Prostate gland (tissue), 2 donors: ENCODE measurements at regions not wholly inside any gene's neighbourhood (a gene's known extent, or its start where the extent isn't known, plus 50 kb on each side); places are given as distances from the start of the nearest gene placed in this dataset.

Source experiments
- DNase-seq: peaks from one replicate; pipeline ENCODE4 v3.0.0-alpha.2; 2019; ENCODE audit warnings: low spot score
- H3K27ac ChIP-seq, 2 donors: fragments of 200-600 bp; sonication (generic); 2 replicates each; pipeline ENCODE4 v1.5.1; 2017 to 2019
- H3K27me3 ChIP-seq: fragments of 200-600 bp; sonication (generic); replicated peaks from 2 replicates; pipeline ENCODE4 v1.5.1; 2019; ENCODE audit not compliant: insufficient read depth
- H3K36me3 ChIP-seq, 2 donors: fragments of 200-600 bp; sonication (generic); 1 replicate in 1 of 2; 2 replicates in 1 of 2; pipeline versions ENCODE4 v1.5.1 to v1.8.1; 2017 to 2019
- H3K4me1 ChIP-seq: fragments of 200-600 bp; sonication (generic); replicated peaks from 2 replicates; pipeline ENCODE4 v1.5.1; 2019
- H3K4me3 ChIP-seq, 2 donors: fragments of 200-600 bp; sonication (generic); 2 replicates each; pipeline ENCODE4 v1.5.1; 2017 to 2019
- H3K9me3 ChIP-seq: fragments of 200-600 bp; sonication (generic); 2 replicates; pipeline ENCODE4 v1.5.1; 2017
- POLR2A ChIP-seq: fragments of 450-650 bp; IDR thresholded peaks from one replicate; pipeline ENCODE4 v1.6.1; 2016; ENCODE audit warnings: antibody characterized with exemption, mild to moderate bottlenecking
- POLR2AphosphoS5 ChIP-seq: sonication (generic); formaldehyde crosslinking; IDR thresholded peaks from one replicate; pipeline ENCODE4 v1.6.1; 2017; ENCODE audit warnings: antibody characterized with exemption
- WGBS: methylation state at CpG from one replicate; pipeline ENCODE4 v1.1.5; 2018; 5-methylcytosine and 5-hydroxymethylcytosine counted together
- intact Hi-C: fragments of 100-400 bp; cut with DNase I; formaldehyde crosslinking; loops from one replicate; pipeline ENCODE4 v1.14.2; 2022
- TF ChIP-seq, protein P1 (sequence below), 4 experiments: fragments of 200-600 bp in 2 of 4; fragments of 450-650 bp in 2 of 4; sonication (generic) in 2 of 4; IDR thresholded peaks; 1 replicate in 3 of 4; 2 replicates in 1 of 4; pipeline ENCODE4 v1.5.1; 2016 to 2019; ENCODE audit warnings: antibody characterized with exemption in 4 of 4, mild to moderate bottlenecking in 2 of 4, moderate library complexity in 2 of 4

DNA sequence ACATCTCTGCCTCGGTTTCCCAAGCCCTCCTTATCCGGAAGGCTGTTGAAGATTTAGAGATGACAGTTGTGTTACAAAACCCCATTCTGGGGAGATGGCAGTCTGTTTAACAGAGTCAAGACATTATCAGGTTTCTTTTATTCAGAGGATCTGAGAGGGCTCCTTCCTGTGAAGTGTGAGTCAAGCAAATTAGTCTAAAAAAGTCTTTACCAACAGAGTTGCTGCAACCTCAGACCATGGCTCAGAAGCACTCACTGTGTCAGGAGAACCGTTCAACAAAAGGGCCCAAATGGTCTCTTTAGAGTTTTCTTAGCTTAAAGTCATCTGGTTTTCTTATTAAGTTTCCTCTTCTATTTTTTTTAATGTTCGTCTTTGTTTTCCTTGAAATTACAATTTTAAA lies 717.8 kb downstream of the EPM2A start:
- WGBS = 47% methylated on average over 4 of the region's 4 CpGs
- Histone ChIP-seq H3K36me3 (no peaks in the 10 kb centered on the region), H3K27ac (no peak overlapping the region), H3K27me3 (no peaks in the 10 kb centered on the region), H3K4me1 (no peaks in the 10 kb centered on the region), H3K9me3 (no peaks in the 10 kb centered on the region), H3K4me3 (no peak overlapping the region)
- intact Hi-C loops = no loop called here
- TF ChIP-seq, protein P1, sequence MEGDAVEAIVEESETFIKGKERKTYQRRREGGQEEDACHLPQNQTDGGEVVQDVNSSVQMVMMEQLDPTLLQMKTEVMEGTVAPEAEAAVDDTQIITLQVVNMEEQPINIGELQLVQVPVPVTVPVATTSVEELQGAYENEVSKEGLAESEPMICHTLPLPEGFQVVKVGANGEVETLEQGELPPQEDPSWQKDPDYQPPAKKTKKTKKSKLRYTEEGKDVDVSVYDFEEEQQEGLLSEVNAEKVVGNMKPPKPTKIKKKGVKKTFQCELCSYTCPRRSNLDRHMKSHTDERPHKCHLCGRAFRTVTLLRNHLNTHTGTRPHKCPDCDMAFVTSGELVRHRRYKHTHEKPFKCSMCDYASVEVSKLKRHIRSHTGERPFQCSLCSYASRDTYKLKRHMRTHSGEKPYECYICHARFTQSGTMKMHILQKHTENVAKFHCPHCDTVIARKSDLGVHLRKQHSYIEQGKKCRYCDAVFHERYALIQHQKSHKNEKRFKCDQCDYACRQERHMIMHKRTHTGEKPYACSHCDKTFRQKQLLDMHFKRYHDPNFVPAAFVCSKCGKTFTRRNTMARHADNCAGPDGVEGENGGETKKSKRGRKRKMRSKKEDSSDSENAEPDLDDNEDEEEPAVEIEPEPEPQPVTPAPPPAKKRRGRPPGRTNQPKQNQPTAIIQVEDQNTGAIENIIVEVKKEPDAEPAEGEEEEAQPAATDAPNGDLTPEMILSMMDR (IDR thresholded peaks at IDR 0.05) = no peak
- TF ChIP-seq POLR2A (no peak), POLR2AphosphoS5 (no peak)
- no peak for DNase-seq

DNA sequence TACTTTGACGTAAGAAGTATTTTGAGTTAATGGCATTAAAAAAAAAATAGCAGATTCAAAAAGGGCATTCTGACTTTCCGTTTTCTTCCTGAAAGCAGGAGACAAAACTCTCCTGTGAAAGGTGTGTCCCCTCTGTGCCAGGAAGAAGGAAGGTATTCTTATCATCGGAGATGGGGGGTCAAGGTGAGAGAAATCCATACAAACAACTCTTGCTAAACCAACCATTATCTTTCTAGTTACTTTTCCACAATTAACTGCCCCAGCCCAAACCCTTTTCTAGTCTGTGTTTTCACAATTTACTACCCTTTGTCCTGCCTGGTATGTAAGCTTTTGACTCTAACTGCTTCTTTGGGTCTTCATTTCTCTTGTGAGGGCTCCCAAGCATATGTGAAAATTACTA lies 717.3 kb downstream of the EPM2A start:
- 91% methylated on average over 3 of the region's 3 CpGs for WGBS
- H3K4me3 ChIP-seq = no peak overlapping the region
- no peaks in the 10 kb centered on the region for H3K4me1 ChIP-seq
- intact Hi-C loops = no loop called here
- H3K36me3 ChIP-seq = no peaks in the 10 kb centered on the region
- no peak for TF ChIP-seq POLR2A
- no peak for TF ChIP-seq POLR2AphosphoS5
- TF ChIP-seq, protein P1 (IDR thresholded peaks at IDR 0.05) = no peak
- DNase-seq = no peak
- H3K9me3 ChIP-seq = no peaks in the 10 kb centered on the region
- no peak overlapping the region for H3K27ac ChIP-seq
- H3K27me3 ChIP-seq = no peaks in the 10 kb centered on the region

DNA sequence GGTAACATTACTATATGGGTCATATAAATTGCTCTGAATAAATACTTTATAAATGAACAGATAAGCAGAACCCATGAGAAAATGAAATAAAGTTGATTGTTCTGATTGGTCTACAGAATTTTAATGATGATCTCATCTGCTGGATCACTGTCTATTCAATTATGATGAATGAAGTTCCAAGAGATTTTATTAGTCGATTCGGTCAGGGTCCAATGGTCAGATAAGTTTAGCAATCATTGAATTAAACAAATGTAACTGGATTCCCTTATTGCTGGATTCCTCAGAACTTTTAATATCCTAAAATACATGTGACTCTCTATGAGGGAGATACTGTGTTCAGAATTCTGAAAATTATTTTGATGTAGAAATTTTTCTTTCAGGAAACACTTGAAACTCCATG lies 715.2 kb downstream of the EPM2A start:
- WGBS = 92% methylated on average over 2 of the region's 2 CpGs
- no peak overlapping the region for H3K4me3 ChIP-seq
- H3K36me3 ChIP-seq = no peaks in the 10 kb centered on the region
- no peak for TF ChIP-seq POLR2A
- TF ChIP-seq POLR2AphosphoS5 = no peak
- TF ChIP-seq, protein P1 (IDR thresholded peaks at IDR 0.05) = no peak
- no peak for DNase-seq
- H3K4me1 ChIP-seq = no peaks in the 10 kb centered on the region
- no peaks in the 10 kb centered on the region for H3K27me3 ChIP-seq
- no peak overlapping the region for H3K27ac ChIP-seq
- no peaks in the 10 kb centered on the region for H3K9me3 ChIP-seq
- intact Hi-C loops = no loop called here

DNA sequence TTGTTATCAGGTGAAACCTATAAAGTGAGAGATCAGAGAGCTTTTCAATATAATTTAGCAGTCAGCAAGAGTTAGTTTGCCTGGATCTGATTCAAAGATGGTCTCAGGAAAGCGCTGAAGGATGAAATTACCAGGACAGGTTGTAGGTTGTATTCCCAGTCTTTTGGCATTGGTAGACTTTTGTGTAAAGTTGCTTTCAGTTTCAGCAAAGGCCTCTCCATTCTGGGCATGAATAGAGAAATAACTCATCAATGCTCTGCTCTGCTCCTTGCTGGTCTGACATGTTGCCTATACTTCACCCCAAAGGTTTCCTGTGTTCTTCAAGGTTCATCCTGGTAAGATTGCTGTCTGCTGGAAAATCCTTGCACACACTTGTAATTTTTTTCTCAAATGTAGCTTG lies 714.8 kb downstream of the EPM2A start:
- intact Hi-C loops = no loop called here
- Histone ChIP-seq H3K4me1 (no peaks in the 10 kb centered on the region), H3K9me3 (no peaks in the 10 kb centered on the region), H3K27ac (no peak overlapping the region), H3K4me3 (no peak overlapping the region), H3K36me3 (no peaks in the 10 kb centered on the region), H3K27me3 (no peaks in the 10 kb centered on the region)
- 84% methylated on average over 1 of the region's 1 CpG for WGBS
- no peak for DNase-seq
- TF ChIP-seq, protein P1 (IDR thresholded peaks at IDR 0.05) = no peak
- TF ChIP-seq POLR2A = no peak

DNA sequence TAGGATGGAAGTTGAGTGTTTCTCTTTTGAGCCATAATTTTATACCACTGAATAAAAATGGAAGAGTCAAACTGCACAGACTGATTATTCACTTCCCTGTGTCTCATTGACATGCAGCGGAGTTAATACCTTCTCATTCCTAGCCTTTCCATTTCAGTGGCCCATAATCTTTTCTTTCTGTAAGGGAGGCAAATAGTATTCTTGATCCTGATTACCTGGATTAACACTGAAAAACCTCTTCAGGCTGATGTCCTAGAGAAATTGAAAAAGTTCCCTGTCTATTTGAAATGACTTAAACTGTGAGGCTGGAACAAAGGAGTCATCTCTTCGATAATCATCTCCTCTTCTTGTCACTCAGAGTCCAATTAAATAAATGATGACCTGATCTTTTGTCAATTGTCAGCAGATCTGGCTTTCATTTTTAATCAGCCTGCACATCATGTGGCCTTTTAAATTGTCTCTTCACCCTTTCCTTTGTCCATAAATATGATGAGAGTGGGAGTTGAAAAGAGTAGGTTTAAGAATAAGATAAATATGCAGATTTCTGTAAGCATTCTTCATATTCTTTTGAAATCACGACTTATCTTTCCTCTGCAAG lies 713.0 kb downstream of the EPM2A start:
- H3K4me3 ChIP-seq = no peak overlapping the region
- DNase-seq = no peak
- 72% methylated on average over 3 of the region's 3 CpGs for WGBS
- no peaks in the 10 kb centered on the region for H3K9me3 ChIP-seq
- intact Hi-C loops = no loop called here
- TF ChIP-seq, protein P1 (IDR thresholded peaks at IDR 0.05) = no peak
- no peak for TF ChIP-seq POLR2A
- no peak for TF ChIP-seq POLR2AphosphoS5
- H3K36me3 ChIP-seq = no peaks in the 10 kb centered on the region
- no peak overlapping the region for H3K27ac ChIP-seq
- H3K4me1 ChIP-seq = no peaks in the 10 kb centered on the region
- no peaks in the 10 kb centered on the region for H3K27me3 ChIP-seq
